Right lobe of liver (tissue), 6 donors: ENCODE measurements at regions not wholly inside any gene's neighbourhood (a gene's known extent, or its start where the extent isn't known, plus 50 kb on each side); places are given as distances from the start of the nearest gene placed in this dataset.
"Not testable (repeated sequence)": the region's sequence is repeated elsewhere in the genome, so short reads cannot be mapped to it uniquely, and the experiment has no call there.

ENCODE experiments used
- ATAC-seq, 4 donors: fragments of 200-7000 bp; cut with Tn5 transposase; one replicate each; pipeline ENCODE4 v1.9.1; 2020; ENCODE audit warnings: mild to moderate bottlenecking in 4 of 4, moderate library complexity in 4 of 4
- DNase-seq, 3 donors: peaks; one replicate each; pipeline ENCODE4 v3.0.0-alpha.2; 2020
- H3K27ac ChIP-seq, 3 donors: fragments of 200-600 bp; one replicate each; pipeline ENCODE4 v1.8.0; 2022
- H3K27me3 ChIP-seq, 2 donors: fragments of 200-600 bp; one replicate each; pipeline ENCODE4 v1.8.0; 2022
- H3K36me3 ChIP-seq, 4 donors: fragments of 200-600 bp; sonication (generic) in 1 of 4; one replicate each; pipeline versions ENCODE4 v1.5.1 to v1.8.0; 2017 to 2022; ENCODE audit warnings: control low read depth in 1 of 4
- H3K4me1 ChIP-seq, 4 donors: fragments of 200-600 bp; sonication (generic) in 1 of 4; one replicate each; pipeline versions ENCODE4 v1.5.1 to v1.8.0; 2017 to 2022; ENCODE audit warnings: control low read depth in 1 of 4
- H3K4me3 ChIP-seq, 3 donors: fragments of 200-600 bp; one replicate each; pipeline ENCODE4 v1.8.0; 2022
- H3K9me3 ChIP-seq, 4 donors: fragments of 200-600 bp; sonication (generic) in 1 of 4; one replicate each; pipeline versions ENCODE4 v1.5.1 to v1.8.0; 2017 to 2022; ENCODE audit warnings: control low read depth in 1 of 4
- CTCF ChIP-seq, 4 donors: fragments of 200-600 bp in 3 of 4; fragments of 450-650 bp in 1 of 4; IDR thresholded peaks; one replicate each; pipeline versions ENCODE4 v1.5.1 to v1.8.0; 2016 to 2022; ENCODE audit warnings: antibody characterized with exemption in 4 of 4, mild to moderate bottlenecking in 2 of 4
- POLR2A ChIP-seq: fragments of 450-650 bp; IDR thresholded peaks from one replicate; pipeline ENCODE4 v1.6.1; 2017; ENCODE audit warnings: antibody characterized with exemption, mild to moderate bottlenecking
- WGBS: methylation state at CpG from one replicate; pipeline ENCODE4 v1.1.6; 2018; ENCODE audit warnings: low coverage, low lambda C conversion rate; ENCODE audit not compliant: insufficient coverage; ENCODE audit errors: missing lambda C conversion rate; 5-methylcytosine and 5-hydroxymethylcytosine counted together
- intact Hi-C, 2 donors: fragments of 100-400 bp; cut with DNase I; formaldehyde crosslinking; loops; one replicate each; pipeline versions ENCODE4 v1.11.2 to v1.14.1; 2022
- donor health status: DM: no; HTN: yes; CAD: no.
- donor health status: DM: no; HTN: no; CAD: no.
- donor health status: DM: no; HTN: no; CAD: no.
- donor health status: DM: no; HTN: yes; CAD: no.
- donor health status: DM: no; HTN: yes; CAD: no.

- DNase-seq (no peak), ATAC-seq (no peak)
- Histone ChIP-seq H3K27ac (no peak overlapping the region), H3K36me3 (no peaks in the 10 kb centered on the region), H3K4me1 (no peaks in the 10 kb centered on the region), H3K4me3 (no peak overlapping the region), H3K9me3 (no peaks in the 10 kb centered on the region), H3K27me3 (no peaks in the 10 kb centered on the region)
- intact Hi-C loops = no loop called here
- WGBS = 90% methylated on average over 3 of the region's 3 CpGs
- TF ChIP-seq POLR2A (no peak), CTCF (IDR thresholded peaks at IDR 0.05) (no peak)
Observed at GRCh38 chr6:126667071-126667470, 327.2 kb downstream of the CENPW start.

GRCh38 chr6:126667728-126668127, 327.8 kb downstream of the CENPW start:
- Histone ChIP-seq H3K27me3 (no peaks in the 10 kb centered on the region), H3K27ac (no peak overlapping the region), H3K4me1 (peaks cover 0 to 2% (median 0%) of the 10 kb centered on the region in 4 donors), H3K9me3 (no peaks in the 10 kb centered on the region), H3K4me3 (no peak overlapping the region), H3K36me3 (no peaks in the 10 kb centered on the region)
- no peak for TF ChIP-seq POLR2A
- no peak for TF ChIP-seq CTCF (IDR thresholded peaks at IDR 0.05)
- intact Hi-C loops = no loop called here
- DNase-seq (no peak), ATAC-seq (no peak)

- Histone ChIP-seq H3K4me3 (no peak overlapping the region), H3K36me3 (no peaks in the 10 kb centered on the region), H3K27ac (no peak overlapping the region), H3K27me3 (no peaks in the 10 kb centered on the region), H3K4me1 (peaks cover 0 to 4% (median 0%) of the 10 kb centered on the region in 4 donors), H3K9me3 (no peaks in the 10 kb centered on the region)
- ATAC-seq (peak in 3 of 4 donors; percentile 33 to 42 (median 41)), DNase-seq (no peak)
- intact Hi-C loops = no loop called here
- TF ChIP-seq CTCF (IDR thresholded peaks at IDR 0.05) = no peak
- TF ChIP-seq POLR2A = no peak
- 20% methylated on average over 1 of the region's 1 CpG for WGBS
Observed at GRCh38 chr6:126672649-126673048, 332.7 kb downstream of the CENPW start.

- H3K27ac ChIP-seq, DNase-seq, H3K36me3 ChIP-seq, H3K9me3 ChIP-seq, H3K4me1 ChIP-seq, intact Hi-C loops, H3K27me3 ChIP-seq, ATAC-seq, H3K4me3 ChIP-seq: not testable (repeated sequence)
- WGBS = no CpG with 5 or more reads among the region's 13 CpGs
Observed at GRCh38 chr6:126673749-126674148, 333.8 kb downstream of the CENPW start.

GRCh38 chr6:126682440-126682839, 342.5 kb downstream of the CENPW start:
- WGBS = 25% methylated on average over 2 of the region's 2 CpGs
- DNase-seq = no peak

More at GRCh38 chr6:126682440-126682839, 342.5 kb downstream of the CENPW start:
- TF ChIP-seq POLR2A (no peak), CTCF (IDR thresholded peaks at IDR 0.05) (no peak)
- intact Hi-C loops = no loop called here
- Histone ChIP-seq H3K4me3 (no peak overlapping the region), H3K9me3 (no peaks in the 10 kb centered on the region), H3K27me3 (no peaks in the 10 kb centered on the region), H3K36me3 (no peaks in the 10 kb centered on the region), H3K4me1 (no peaks in the 10 kb centered on the region), H3K27ac (no peak overlapping the region)
- ATAC-seq = peak in 3 of 4 donors; percentile 24 to 52 (median 46)
